GM19324 (cell line): ENCODE measurements at regions not wholly inside any gene's neighbourhood (a gene's known extent, or its start where the extent isn't known, plus 50 kb on each side); places are given as distances from the start of the nearest gene placed in this dataset.
"Not testable (repeated sequence)": the region's sequence is repeated elsewhere in the genome, so short reads cannot be mapped to it uniquely, and the experiment has no call there.

ENCODE experiments used
- ATAC-seq: cut with Tn5 transposase; IDR thresholded peaks from one replicate; pipeline ENCODE4 v1.9.1; 2021; ENCODE audit warnings: mild to moderate bottlenecking, moderate library complexity; ENCODE audit not compliant: unreplicated experiment, low FRiP score

- no peak for ATAC-seq
These were observed 894.7 kb upstream of the INTU start for GRCh38 chr4:126737899-126738526.

- no peak for ATAC-seq
These were observed 894.2 kb upstream of the INTU start for GRCh38 chr4:126738527-126738923.

GRCh38 chr4:126738926-126739325 lies 893.8 kb upstream of the INTU start:
- ATAC-seq: no peak

GRCh38 chr4:126740687-126741086 lies 892.1 kb upstream of the INTU start:
- ATAC-seq: no peak

GRCh38 chr4:126742048-126742447 lies 890.7 kb upstream of the INTU start:
- ATAC-seq: peak; percentile 87

- no peak for ATAC-seq
These were observed 889.9 kb upstream of the INTU start for GRCh38 chr4:126742885-126743284.

GRCh38 chr4:126748736-126749135 lies 884.0 kb upstream of the INTU start:
- ATAC-seq: no peak

GRCh38 chr4:126750723-126751122 lies 882.0 kb upstream of the INTU start:
- no peak for ATAC-seq

GRCh38 chr4:126752126-126752525 lies 880.6 kb upstream of the INTU start:
- no peak for ATAC-seq

GRCh38 chr4:126752702-126753101 lies 880.1 kb upstream of the INTU start:
- no peak for ATAC-seq

GRCh38 chr4:126753592-126753991 lies 879.2 kb upstream of the INTU start:
- no peak for ATAC-seq

- no peak for ATAC-seq
These were observed 877.3 kb upstream of the INTU start for GRCh38 chr4:126755506-126755905.

GRCh38 chr4:126756050-126756829 lies 876.5 kb upstream of the INTU start:
- no peak for ATAC-seq

GRCh38 chr4:126757219-126757618 lies 875.5 kb upstream of the INTU start:
- no peak for ATAC-seq

- no peak for ATAC-seq
These were observed 874.3 kb upstream of the INTU start for GRCh38 chr4:126758493-126758892.

- no peak for ATAC-seq
These were observed 870.7 kb upstream of the INTU start for GRCh38 chr4:126761947-126762662.

- no peak for ATAC-seq
These were observed 870.0 kb upstream of the INTU start for GRCh38 chr4:126762663-126763247.

- ATAC-seq: no peak
These were observed 866.5 kb upstream of the INTU start for GRCh38 chr4:126766241-126766640.

GRCh38 chr4:126768338-126768737 lies 864.4 kb upstream of the INTU start:
- no peak for ATAC-seq

- not testable (repeated sequence) for ATAC-seq
These were observed 861.8 kb upstream of the INTU start for GRCh38 chr4:126770811-126771553.
